HG02840 (cell line): ENCODE measurements at regions not wholly inside any gene's neighbourhood (a gene's known extent, or its start where the extent isn't known, plus 50 kb on each side); places are given as distances from the start of the nearest gene placed in this dataset.

Experiments used
- ATAC-seq: cut with Tn5 transposase; IDR thresholded peaks from one replicate; pipeline ENCODE4 v1.9.1; 2021; ENCODE audit warnings: mild to moderate bottlenecking, moderate library complexity, moderate number of reproducible peaks; ENCODE audit not compliant: unreplicated experiment, low FRiP score

DNA sequence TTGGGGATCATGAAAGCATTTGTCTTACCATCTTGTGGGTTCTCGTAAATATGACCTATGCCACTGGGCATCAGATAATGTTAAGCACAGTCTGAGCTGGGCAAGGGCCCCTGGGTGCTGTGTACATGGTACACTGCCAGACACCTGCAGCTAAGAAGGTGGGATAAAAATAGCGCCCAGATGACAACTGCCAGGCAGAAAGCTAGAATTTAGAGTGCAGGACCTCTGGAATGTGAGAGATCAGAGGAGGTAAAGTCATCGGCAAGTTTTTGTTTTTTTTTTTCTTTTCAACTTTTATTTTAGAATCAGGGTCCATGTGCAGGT, 53.8 kb upstream of the CYRIA start:
- ATAC-seq = no peak

DNA sequence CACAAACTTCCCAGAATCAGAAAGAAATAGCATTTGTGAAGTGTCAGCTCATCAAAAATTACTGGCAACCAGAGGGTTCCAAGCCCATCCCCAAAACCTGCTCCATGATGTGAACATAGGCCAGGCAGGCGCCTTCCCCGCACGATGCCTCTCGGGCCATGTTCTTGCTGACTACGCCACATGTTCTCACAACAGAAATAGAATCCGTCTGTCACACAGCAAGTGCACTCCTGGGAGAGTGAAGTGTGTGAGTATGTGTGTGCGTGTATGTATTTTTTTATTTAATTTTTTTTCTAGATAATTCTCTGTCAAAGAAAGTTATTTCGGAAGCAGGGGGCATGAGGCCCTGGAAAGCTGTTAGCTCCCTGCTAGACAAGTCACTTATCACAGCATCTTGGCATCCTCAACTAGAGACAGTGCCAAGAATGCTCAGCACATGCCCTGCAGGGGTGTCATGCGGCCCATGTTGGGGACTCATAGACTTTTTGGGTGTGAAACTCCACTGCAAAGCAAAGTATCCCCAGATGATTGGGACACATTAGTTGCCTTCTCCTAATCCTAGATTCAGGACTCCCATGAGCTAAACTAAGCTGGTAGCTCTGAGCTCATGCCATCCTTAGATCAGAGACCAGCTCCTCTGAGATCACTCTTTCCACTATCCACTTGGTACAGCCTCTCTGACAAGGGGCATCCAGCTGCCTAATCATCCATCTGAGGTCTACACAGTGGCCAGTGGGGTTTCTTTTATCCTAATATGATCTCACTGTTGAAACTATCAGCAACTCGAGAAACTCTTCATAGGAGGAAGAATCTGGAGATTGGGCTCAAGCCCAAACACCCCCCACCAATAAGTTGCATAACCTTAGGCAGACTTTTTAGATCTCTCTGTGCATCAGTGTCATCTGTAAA, 53.2 kb upstream of the CYRIA start:
- ATAC-seq = no peak

DNA sequence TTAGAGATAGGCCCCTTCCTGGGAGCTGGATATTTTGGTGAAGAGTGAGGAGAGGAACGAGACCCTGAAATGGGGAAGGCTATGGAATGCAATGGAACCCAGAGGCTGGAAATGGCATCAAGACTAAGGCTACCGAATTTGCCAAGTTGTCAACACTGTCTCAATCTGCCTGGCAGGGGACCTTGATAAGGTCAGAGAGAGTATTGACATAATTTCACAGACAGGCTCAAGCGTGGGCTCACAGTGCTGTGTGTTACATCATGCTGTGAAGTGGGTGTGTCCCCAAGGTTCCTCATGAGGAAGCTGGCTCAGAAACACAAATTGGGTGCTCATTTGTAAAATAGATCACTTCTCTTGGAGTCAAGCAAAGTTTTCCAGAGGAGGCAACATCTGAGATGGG, 51.8 kb upstream of the CYRIA start:
- ATAC-seq = no peak

DNA sequence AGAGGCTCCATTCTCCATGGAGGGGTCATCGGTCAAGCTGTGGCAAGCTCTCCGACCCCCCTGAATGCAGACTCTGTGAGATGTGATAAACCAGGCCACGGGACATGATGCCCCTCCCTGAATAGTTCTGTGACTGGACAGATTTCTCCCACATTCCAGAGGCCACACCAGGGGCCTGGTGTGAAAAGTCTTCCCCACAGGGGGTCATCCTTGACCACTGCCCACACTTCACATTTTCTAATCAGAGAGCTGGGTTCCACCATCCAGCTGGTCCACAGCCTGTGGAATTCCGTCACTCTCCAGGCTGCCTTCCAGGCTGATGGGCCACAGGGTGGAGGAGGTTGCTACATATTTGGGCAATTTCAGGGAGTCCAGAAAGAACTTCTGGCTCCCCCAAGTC, 51.3 kb upstream of the CYRIA start:
- ATAC-seq = no peak

DNA sequence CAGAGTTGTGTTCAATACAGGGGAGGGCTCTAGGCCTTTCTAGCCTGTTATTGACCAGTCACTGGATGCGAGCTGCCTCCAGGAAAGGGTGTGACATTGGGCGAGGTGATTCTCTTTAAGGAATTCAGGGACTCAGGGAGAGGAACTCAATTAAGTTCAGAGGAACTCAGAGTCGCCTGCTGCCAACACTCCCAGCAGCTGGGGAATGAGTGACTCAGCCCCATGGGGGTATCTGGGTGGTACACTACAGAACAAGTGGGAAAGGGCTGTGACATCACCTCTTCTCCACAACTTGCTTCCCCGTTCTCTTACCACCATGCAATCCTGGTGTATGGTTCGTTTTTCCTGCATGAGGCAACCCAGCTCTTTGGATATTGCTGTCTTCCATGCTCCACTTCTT, 50.4 kb upstream of the CYRIA start:
- no peak for ATAC-seq
